ENCODE measurements at regions not wholly inside any gene's neighbourhood (a gene's known extent, or its start where the extent isn't known, plus 50 kb on each side); places are given as distances from the start of the nearest gene placed in this dataset.

GRCh38 chr6:103885446-103885845 is 974.3 kb downstream of the HACE1 start:
- no peaks in the 10 kb centered on the region for H3K9me3 ChIP-seq
- no peak overlapping the region for H3K27ac ChIP-seq
- intact Hi-C loops (cut with DNase I; ENCODE audit: low total_unique reads), result no loop called here
- no peaks in the 10 kb centered on the region for H3K4me1 ChIP-seq
- H3K36me3 ChIP-seq, result no peaks in the 10 kb centered on the region
- no peak for TF ChIP-seq POLR2A (IDR thresholded peaks at IDR 0.05)
- TF ChIP-seq POLR2AphosphoS5 (IDR thresholded peaks at IDR 0.05), result no peak
- TF ChIP-seq, protein P1, sequence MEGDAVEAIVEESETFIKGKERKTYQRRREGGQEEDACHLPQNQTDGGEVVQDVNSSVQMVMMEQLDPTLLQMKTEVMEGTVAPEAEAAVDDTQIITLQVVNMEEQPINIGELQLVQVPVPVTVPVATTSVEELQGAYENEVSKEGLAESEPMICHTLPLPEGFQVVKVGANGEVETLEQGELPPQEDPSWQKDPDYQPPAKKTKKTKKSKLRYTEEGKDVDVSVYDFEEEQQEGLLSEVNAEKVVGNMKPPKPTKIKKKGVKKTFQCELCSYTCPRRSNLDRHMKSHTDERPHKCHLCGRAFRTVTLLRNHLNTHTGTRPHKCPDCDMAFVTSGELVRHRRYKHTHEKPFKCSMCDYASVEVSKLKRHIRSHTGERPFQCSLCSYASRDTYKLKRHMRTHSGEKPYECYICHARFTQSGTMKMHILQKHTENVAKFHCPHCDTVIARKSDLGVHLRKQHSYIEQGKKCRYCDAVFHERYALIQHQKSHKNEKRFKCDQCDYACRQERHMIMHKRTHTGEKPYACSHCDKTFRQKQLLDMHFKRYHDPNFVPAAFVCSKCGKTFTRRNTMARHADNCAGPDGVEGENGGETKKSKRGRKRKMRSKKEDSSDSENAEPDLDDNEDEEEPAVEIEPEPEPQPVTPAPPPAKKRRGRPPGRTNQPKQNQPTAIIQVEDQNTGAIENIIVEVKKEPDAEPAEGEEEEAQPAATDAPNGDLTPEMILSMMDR (IDR thresholded peaks at IDR 0.05), result no peak
- TF ChIP-seq EP300 (IDR thresholded peaks at IDR 0.05), result no peak
- no peaks in the 10 kb centered on the region for H3K27me3 ChIP-seq
- WGBS, 5 donors, result 52 to 78% (median 72%) methylated on average over 1 of the region's 1 CpG
- no peak for DNase-seq
- H3K4me3 ChIP-seq, result no peak overlapping the region

GRCh38 chr6:103879800-103880199 is 979.9 kb downstream of the HACE1 start:
- no peak for DNase-seq
- H3K4me1 ChIP-seq, result no peaks in the 10 kb centered on the region
- WGBS, 5 donors, result 81 to 93% (median 92%) methylated on average over 3 of the region's 3 CpGs
- intact Hi-C loops (cut with DNase I; ENCODE audit: low total_unique reads), result no loop called here
- no peak overlapping the region for H3K27ac ChIP-seq
- TF ChIP-seq POLR2A (IDR thresholded peaks at IDR 0.05), result no peak
- TF ChIP-seq EP300 (IDR thresholded peaks at IDR 0.05), result no peak
- TF ChIP-seq POLR2AphosphoS5 (IDR thresholded peaks at IDR 0.05), result no peak
- TF ChIP-seq, protein P1 (IDR thresholded peaks at IDR 0.05), result no peak
- peaks cover 0 to 11% (median 7%) of the 10 kb centered on the region in 4 donors for H3K9me3 ChIP-seq
- no peaks in the 10 kb centered on the region for H3K27me3 ChIP-seq
- no peak overlapping the region for H3K4me3 ChIP-seq
- no peaks in the 10 kb centered on the region for H3K36me3 ChIP-seq

- TF ChIP-seq EP300 (IDR thresholded peaks at IDR 0.05) (no peak), POLR2A (IDR thresholded peaks at IDR 0.05) (no peak), POLR2AphosphoS5 (IDR thresholded peaks at IDR 0.05) (no peak)
- TF ChIP-seq, protein P1 (IDR thresholded peaks at IDR 0.05), result no peak
- Histone ChIP-seq H3K27ac (no peak overlapping the region), H3K36me3 (no peaks in the 10 kb centered on the region), H3K4me1 (no peaks in the 10 kb centered on the region), H3K9me3 (peaks cover 0 to 11% (median 7%) of the 10 kb centered on the region in 4 donors), H3K4me3 (no peak overlapping the region), H3K27me3 (no peaks in the 10 kb centered on the region)
- WGBS, 5 donors, result 78 to 85% (median 78%) methylated on average over 3 of the region's 3 CpGs
- intact Hi-C loops (cut with DNase I; ENCODE audit: low total_unique reads), result no loop called here
- DNase-seq, result no peak
Observed at GRCh38 chr6:103875221-103875620, 984.5 kb downstream of the HACE1 start.

DNA sequence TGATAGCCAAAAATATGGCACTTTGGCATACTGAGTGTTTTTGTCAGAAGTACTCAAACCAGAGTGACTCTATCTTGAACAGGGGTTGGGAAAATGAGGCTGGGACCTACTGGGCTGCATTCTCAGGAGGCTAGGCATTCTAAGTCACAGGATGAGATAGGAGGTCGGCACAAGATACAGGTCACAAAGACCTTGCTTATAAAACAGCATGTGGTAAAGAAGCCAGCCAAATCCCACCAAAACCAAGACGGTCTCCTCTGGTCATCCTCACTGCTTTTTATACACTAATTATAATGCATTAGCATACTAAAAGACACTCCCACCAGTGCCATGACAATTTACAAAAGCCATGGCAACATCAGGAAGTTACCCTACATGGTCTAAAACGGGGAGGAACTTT is 985.1 kb downstream of the HACE1 start:
- DNase-seq, result no peak
- no peak overlapping the region for H3K4me3 ChIP-seq
- intact Hi-C loops (cut with DNase I; ENCODE audit: low total_unique reads), result no loop called here
- no peaks in the 10 kb centered on the region for H3K27me3 ChIP-seq
- H3K9me3 ChIP-seq, result peaks cover 0 to 7% (median 2%) of the 10 kb centered on the region in 4 donors
- H3K36me3 ChIP-seq, result no peaks in the 10 kb centered on the region
- TF ChIP-seq POLR2A (IDR thresholded peaks at IDR 0.05) (no peak), EP300 (IDR thresholded peaks at IDR 0.05) (no peak), POLR2AphosphoS5 (IDR thresholded peaks at IDR 0.05) (no peak)
- TF ChIP-seq, protein P1 (IDR thresholded peaks at IDR 0.05), result no peak
- WGBS, 5 donors, result 44 to 70% (median 63%) methylated on average over 3 of the region's 3 CpGs
- H3K4me1 ChIP-seq, result no peaks in the 10 kb centered on the region
- H3K27ac ChIP-seq, result no peak overlapping the region
